Adrenal gland (tissue), 5 donors: ENCODE measurements at regions not wholly inside any gene's neighbourhood (a gene's known extent, or its start where the extent isn't known, plus 50 kb on each side); places are given as distances from the start of the nearest gene placed in this dataset.

Experiments used
- CTCF ChIP-seq, 6 experiments: fragments of 450-650 bp in 4 of 6; fragments of 200-600 bp in 2 of 6; sonication (generic) in 1 of 6; IDR thresholded peaks; 1 replicate in 5 of 6; 2 replicates in 1 of 6; pipeline versions ENCODE4 v1.5.1 to v1.8.0; 2016 to 2021; ENCODE audit warnings: antibody characterized with exemption in 6 of 6, mild to moderate bottlenecking in 2 of 6, moderate library complexity in 1 of 6
- POLR2A ChIP-seq, 2 donors: fragments of 450-650 bp; IDR thresholded peaks; one replicate each; pipeline ENCODE4 v1.6.1; 2017; ENCODE audit warnings: antibody characterized with exemption in 2 of 2, mild to moderate bottlenecking in 2 of 2, moderate library complexity in 1 of 2
- donor health status: DM: no; HTN: no; CAD: no.

GRCh38 chr4:116453127-116453526, 632.2 kb downstream of the TRAM1L1 start:
- TF ChIP-seq POLR2A (IDR thresholded peaks at IDR 0.05), result no peak
- TF ChIP-seq CTCF (IDR thresholded peaks at IDR 0.05), result no peak
